Occipital lobe (tissue), 1 donor: ENCODE measurements at regions not wholly inside any gene's neighbourhood (a gene's known extent, or its start where the extent isn't known, plus 50 kb on each side); places are given as distances from the start of the nearest gene placed in this dataset.

Source experiments
- DNase-seq: peaks from one replicate; lab custom pipeline; 2025; lab: John Stamatoyannopoulos, UW

- DNase-seq = no peak
Measured at GRCh38 chr17:36816214-36816906, 120.9 kb upstream of the LHX1 start.

GRCh38 chr17:36816907-36817288 lies 120.4 kb upstream of the LHX1 start:
- no peak for DNase-seq

GRCh38 chr17:36817483-36818048 lies 119.7 kb upstream of the LHX1 start:
- DNase-seq = no peak

GRCh38 chr17:36818134-36818825 lies 119.0 kb upstream of the LHX1 start:
- no peak for DNase-seq

- DNase-seq = no peak
Measured at GRCh38 chr17:36823850-36824677, 113.2 kb upstream of the LHX1 start.

GRCh38 chr17:36824678-36825101 lies 112.6 kb upstream of the LHX1 start:
- no peak for DNase-seq

- DNase-seq = no peak
Measured at GRCh38 chr17:36825113-36825512, 112.2 kb upstream of the LHX1 start.

GRCh38 chr17:36825521-36825920 lies 111.8 kb upstream of the LHX1 start:
- no peak for DNase-seq

- DNase-seq = no peak
Measured at GRCh38 chr17:36825951-36826350, 111.3 kb upstream of the LHX1 start.

- no peak for DNase-seq
Measured at GRCh38 chr17:36827081-36827480, 110.2 kb upstream of the LHX1 start.

- no peak for DNase-seq
Measured at GRCh38 chr17:36829676-36830075, 107.6 kb upstream of the LHX1 start.

- no peak for DNase-seq
Measured at GRCh38 chr17:36833279-36833678, 104.0 kb upstream of the LHX1 start.

GRCh38 chr17:36835036-36835435 lies 102.2 kb upstream of the LHX1 start:
- DNase-seq = no peak

- DNase-seq = no peak
Measured at GRCh38 chr17:36837195-36837938, 99.9 kb upstream of the LHX1 start.

GRCh38 chr17:36837939-36838272 lies 99.4 kb upstream of the LHX1 start:
- DNase-seq = no peak

- DNase-seq = no peak
Measured at GRCh38 chr17:36839256-36839655, 98.0 kb upstream of the LHX1 start.

- no peak for DNase-seq
Measured at GRCh38 chr17:36840796-36841195, 96.5 kb upstream of the LHX1 start.

- no peak for DNase-seq
Measured at GRCh38 chr17:36842231-36842819, 95.0 kb upstream of the LHX1 start.

- no peak for DNase-seq
Measured at GRCh38 chr17:36842963-36843558, 94.2 kb upstream of the LHX1 start.

- DNase-seq = no peak
Measured at GRCh38 chr17:36844013-36844412, 93.3 kb upstream of the LHX1 start.

GRCh38 chr17:36844601-36845000 lies 92.7 kb upstream of the LHX1 start:
- DNase-seq = no peak
